LNCAP (cell line): ENCODE measurements at regions not wholly inside any gene's neighbourhood (a gene's known extent, or its start where the extent isn't known, plus 50 kb on each side); places are given as distances from the start of the nearest gene placed in this dataset.

Experiments used
- TF ChIP-seq, protein P1 (sequence below): fragments of 450-650 bp; IDR thresholded peaks from 2 replicates; pipeline ENCODE4 v1.5.1; 2017; ENCODE audit warnings: mild to moderate bottlenecking

- TF ChIP-seq, protein P1, sequence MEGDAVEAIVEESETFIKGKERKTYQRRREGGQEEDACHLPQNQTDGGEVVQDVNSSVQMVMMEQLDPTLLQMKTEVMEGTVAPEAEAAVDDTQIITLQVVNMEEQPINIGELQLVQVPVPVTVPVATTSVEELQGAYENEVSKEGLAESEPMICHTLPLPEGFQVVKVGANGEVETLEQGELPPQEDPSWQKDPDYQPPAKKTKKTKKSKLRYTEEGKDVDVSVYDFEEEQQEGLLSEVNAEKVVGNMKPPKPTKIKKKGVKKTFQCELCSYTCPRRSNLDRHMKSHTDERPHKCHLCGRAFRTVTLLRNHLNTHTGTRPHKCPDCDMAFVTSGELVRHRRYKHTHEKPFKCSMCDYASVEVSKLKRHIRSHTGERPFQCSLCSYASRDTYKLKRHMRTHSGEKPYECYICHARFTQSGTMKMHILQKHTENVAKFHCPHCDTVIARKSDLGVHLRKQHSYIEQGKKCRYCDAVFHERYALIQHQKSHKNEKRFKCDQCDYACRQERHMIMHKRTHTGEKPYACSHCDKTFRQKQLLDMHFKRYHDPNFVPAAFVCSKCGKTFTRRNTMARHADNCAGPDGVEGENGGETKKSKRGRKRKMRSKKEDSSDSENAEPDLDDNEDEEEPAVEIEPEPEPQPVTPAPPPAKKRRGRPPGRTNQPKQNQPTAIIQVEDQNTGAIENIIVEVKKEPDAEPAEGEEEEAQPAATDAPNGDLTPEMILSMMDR = no peak
These were observed 63.6 kb upstream of the NAA20 start for GRCh38 chr20:19953606-19954005.

GRCh38 chr20:19956976-19957375 is 60.2 kb upstream of the NAA20 start:
- TF ChIP-seq, protein P1 = no peak

DNA sequence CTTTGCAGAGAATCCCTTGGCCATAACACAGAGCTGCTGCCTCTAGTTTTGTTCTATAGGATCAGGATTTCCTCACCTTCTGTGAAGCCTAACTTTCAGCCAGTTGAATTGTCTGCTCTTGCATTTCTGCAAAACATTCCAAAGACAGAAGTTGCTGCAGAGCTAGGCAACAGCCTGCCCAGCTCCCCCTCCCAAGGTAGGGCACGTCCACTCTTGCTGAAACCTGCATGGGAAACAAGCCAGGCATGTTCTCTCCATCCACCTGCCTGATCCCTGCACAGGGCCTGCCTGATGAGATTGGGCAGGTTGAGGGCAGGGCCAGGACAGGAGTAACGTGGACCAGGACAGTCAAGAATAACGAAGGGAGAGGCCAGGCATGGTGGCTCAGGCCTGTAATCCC is 58.9 kb upstream of the NAA20 start:
- TF ChIP-seq, protein P1 = no peak

GRCh38 chr20:19958928-19959327 is 58.2 kb upstream of the NAA20 start:
- TF ChIP-seq, protein P1 = no peak

DNA sequence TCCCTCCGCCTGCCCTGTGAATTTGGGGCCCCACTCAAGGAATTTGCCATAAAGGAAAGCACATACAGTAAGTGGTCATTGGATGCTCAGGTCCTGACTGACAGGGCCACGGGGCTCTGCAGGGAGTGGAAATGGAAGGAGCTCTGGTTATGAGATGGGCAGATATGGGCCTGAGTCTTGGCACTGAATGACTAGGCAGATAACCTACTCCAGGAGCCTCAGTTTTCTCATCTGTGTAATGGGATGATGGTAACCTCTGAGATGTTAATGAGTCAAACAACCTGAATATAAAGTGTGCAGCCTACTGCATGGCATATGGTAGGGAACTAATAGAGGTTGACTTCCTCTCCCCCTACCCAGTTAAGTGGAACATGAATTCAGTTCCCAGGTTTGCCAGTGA is 56.4 kb upstream of the NAA20 start:
- TF ChIP-seq, protein P1 = no peak

DNA sequence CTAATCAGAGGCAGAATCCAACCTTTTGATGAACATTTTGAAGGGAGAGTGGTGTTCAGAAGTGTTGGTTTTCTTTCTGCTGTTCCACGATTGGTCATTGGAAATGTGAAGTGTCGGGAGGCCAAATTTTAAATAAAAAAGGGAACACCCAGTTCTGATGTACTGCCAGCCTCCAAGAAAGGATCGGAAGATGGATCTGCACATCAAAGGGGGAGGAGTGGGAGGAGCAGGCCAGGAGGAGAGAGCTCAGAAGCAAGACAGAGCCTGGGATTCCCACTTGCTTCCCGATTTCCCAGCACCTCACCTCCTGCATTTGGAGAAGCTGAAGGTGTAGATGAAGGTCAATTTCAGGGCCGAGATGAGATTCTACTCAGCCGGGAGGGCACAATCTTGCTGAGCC is 55.9 kb upstream of the NAA20 start:
- TF ChIP-seq, protein P1 = no peak

DNA sequence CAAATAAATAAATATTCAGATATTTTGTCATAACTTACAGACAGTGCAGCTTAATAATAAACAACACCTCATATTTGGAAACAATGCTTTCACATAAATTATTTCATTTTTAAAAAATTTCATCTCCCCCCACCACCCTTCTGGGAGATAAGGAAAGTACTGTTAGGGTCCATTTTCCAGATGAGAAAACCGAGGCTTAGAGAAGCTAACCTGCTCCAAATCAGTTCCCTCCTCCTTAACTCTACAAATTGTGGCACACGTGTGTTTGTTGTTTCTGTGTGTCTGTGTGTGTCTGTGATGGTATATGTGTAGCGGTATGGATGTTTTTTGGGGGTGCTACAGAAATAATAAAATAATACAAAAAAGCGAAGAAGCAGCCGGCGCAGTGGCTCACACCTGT is 54.2 kb upstream of the NAA20 start:
- TF ChIP-seq, protein P1 = no peak
